ENCODE measurements at regions not wholly inside any gene's neighbourhood (a gene's known extent, or its start where the extent isn't known, plus 50 kb on each side); places are given as distances from the start of the nearest gene placed in this dataset.

- DNase-seq (ENCODE audit: extremely low spot score, unreplicated experiment): no peak
- Mint-ChIP-seq H3K4me3 (no peak overlapping the region), H3K4me1 (ENCODE audit: unreplicated experiment) (no peaks in the 10 kb centered on the region), H3K36me3 (no peaks in the 10 kb centered on the region), H3K27me3 (no peaks in the 10 kb centered on the region), H3K27ac (no peak overlapping the region), H3K9me3 (no peaks in the 10 kb centered on the region)
- TF ChIP-seq CTCF (conservative IDR thresholded peaks at IDR 0.05): no peak
Measured at GRCh38 chr21:22211943-22212342, 1213.7 kb downstream of the NCAM2 start.

GRCh38 chr21:22223385-22223784 lies 1225.2 kb downstream of the NCAM2 start:
- no peak for DNase-seq (ENCODE audit: extremely low spot score, unreplicated experiment)
- Mint-ChIP-seq H3K9me3 (no peaks in the 10 kb centered on the region), H3K4me3 (no peak overlapping the region), H3K27ac (no peak overlapping the region), H3K36me3 (no peaks in the 10 kb centered on the region), H3K4me1 (ENCODE audit: unreplicated experiment) (no peaks in the 10 kb centered on the region), H3K27me3 (no peaks in the 10 kb centered on the region)
- TF ChIP-seq CTCF (conservative IDR thresholded peaks at IDR 0.05): no peak

- Mint-ChIP-seq H3K36me3 (no peaks in the 10 kb centered on the region), H3K9me3 (no peaks in the 10 kb centered on the region), H3K27me3 (no peaks in the 10 kb centered on the region), H3K4me1 (ENCODE audit: unreplicated experiment) (no peaks in the 10 kb centered on the region), H3K27ac (no peak overlapping the region), H3K4me3 (no peak overlapping the region)
- no peak for TF ChIP-seq CTCF (conservative IDR thresholded peaks at IDR 0.05)
- no peak for DNase-seq (ENCODE audit: extremely low spot score, unreplicated experiment)
Measured at GRCh38 chr21:22224261-22224660, 1226.1 kb downstream of the NCAM2 start.

- no peak overlapping the region for H3K4me3 Mint-ChIP-seq
- no peaks in the 10 kb centered on the region for H3K9me3 Mint-ChIP-seq
- H3K27ac Mint-ChIP-seq: no peak overlapping the region
- DNase-seq (ENCODE audit: extremely low spot score, unreplicated experiment): no peak
- no peaks in the 10 kb centered on the region for H3K36me3 Mint-ChIP-seq
- no peaks in the 10 kb centered on the region for H3K4me1 Mint-ChIP-seq (ENCODE audit: unreplicated experiment)
- H3K27me3 Mint-ChIP-seq: no peaks in the 10 kb centered on the region
- TF ChIP-seq CTCF (conservative IDR thresholded peaks at IDR 0.05): no peak
Measured at GRCh38 chr21:22225299-22225698, 1227.1 kb downstream of the NCAM2 start.

- no peak for TF ChIP-seq CTCF (conservative IDR thresholded peaks at IDR 0.05)
- Mint-ChIP-seq H3K36me3 (no peaks in the 10 kb centered on the region), H3K4me1 (ENCODE audit: unreplicated experiment) (no peaks in the 10 kb centered on the region), H3K4me3 (no peak overlapping the region), H3K9me3 (no peaks in the 10 kb centered on the region), H3K27me3 (no peaks in the 10 kb centered on the region), H3K27ac (no peak overlapping the region)
- DNase-seq (ENCODE audit: extremely low spot score, unreplicated experiment): no peak
Measured at GRCh38 chr21:22231013-22231412, 1232.8 kb downstream of the NCAM2 start.

Data from type B pancreatic cell (in vitro differentiated cells).